HepG2 (cell line): ENCODE measurements at regions not wholly inside any gene's neighbourhood (a gene's known extent, or its start where the extent isn't known, plus 50 kb on each side); places are given as distances from the start of the nearest gene placed in this dataset.
A peak's percentile ranks its signal among the peaks of the same experiment; 100 is the strongest.

Experiments
- ATAC-seq: fragments of 200-7000 bp; cut with Tn5 transposase; 3 replicates; pipeline ENCODE4 v1.9.1; 2020; ENCODE audit warnings: mild to moderate bottlenecking, moderate library complexity
- BruUV-seq: library from RNA; stranded (reverse); fragments of 400-500 nt; replicated peaks from 2 replicates; lab custom pipeline; 2021; lab: Mats Ljungman, UMichigan
- CTCF ChIA-PET: fragments of 300-600 bp; formaldehyde crosslinking; extraction: SDS; loops from one replicate; lab custom pipeline; 2021; ENCODE audit warnings: low total read pairs, inconsistent platforms, low intra/inter-chr PET ratio; lab: Yijun Ruan, JAX
- POLR2A ChIA-PET: fragments of 350-600 bp; sonication (Branson Sonifier 250); formaldehyde crosslinking; loops from one replicate; lab custom pipeline; 2020; ENCODE audit warnings: antibody characterized with exemption, inconsistent platforms; lab: Yijun Ruan, JAX
- DNase-seq: peaks from one replicate; pipeline ENCODE4 v3.0.0-alpha.2; 2015; ENCODE audit warnings: low spot score
- FAIRE-seq: peaks from 3 replicates; lab custom pipeline; 2011; peaks lifted over from hg19 to GRCh38; lab: Jason Lieb, UNC
- H2AFZ ChIP-seq: one replicate; pipeline ENCODE4 v1.6.1; 2011; ENCODE audit warnings: low read length, inconsistent platforms
- H3K27ac ChIP-seq: fragments of 300-600 bp; 3 replicates; pipeline ENCODE4 v1.8.0; 2011; ENCODE audit warnings: mixed run types, mild to moderate bottlenecking, mixed read lengths, low read length, inconsistent platforms; ENCODE audit not compliant: insufficient read depth; ENCODE audit errors: extremely low read length
- H3K27me3 ChIP-seq, 2 experiments: fragments of 200-600 bp in 1 of 2; 2 replicates in 1 of 2; 3 replicates in 1 of 2; pipeline versions ENCODE4 v1.6.0 to v1.8.0; 2011; ENCODE audit warnings: low read length in 2 of 2, mild to moderate bottlenecking in 2 of 2, moderate library complexity in 2 of 2, inconsistent platforms in 1 of 2; ENCODE audit not compliant: insufficient read depth in 2 of 2, control insufficient read depth in 1 of 2
- H3K36me3 ChIP-seq, 2 experiments: fragments of 200-600 bp in 1 of 2; replicated peaks in 1 of 2; 2 replicates in 1 of 2; 3 replicates in 1 of 2; pipeline versions ENCODE4 v1.5.1 to v1.8.0; 2011; ENCODE audit warnings: low read length in 2 of 2, inconsistent platforms in 1 of 2; ENCODE audit not compliant: insufficient read depth in 2 of 2, control insufficient read depth in 1 of 2
- H3K4me1 ChIP-seq: 2 replicates; pipeline ENCODE4 v1.5.1; 2012; ENCODE audit warnings: low read length, inconsistent platforms; ENCODE audit not compliant: insufficient read depth
- H3K4me2 ChIP-seq: 2 replicates; pipeline ENCODE4 v1.6.0; 2011; ENCODE audit warnings: low read depth, low read length, inconsistent platforms
- H3K4me3 ChIP-seq, 3 experiments: fragments of 200-600 bp in 1 of 3; sonication (generic), shearing (Covaris generic) in 1 of 3; replicated peaks in 1 of 3; 2 replicates each; pipeline ENCODE4 v1.5.1; 2011 to 2016; ENCODE audit warnings: low read length in 3 of 3, inconsistent platforms in 2 of 3, low read depth in 2 of 3, mild to moderate bottlenecking in 2 of 3, control low read depth in 1 of 3, mixed read lengths in 1 of 3; ENCODE audit not compliant: insufficient read depth in 1 of 3
- H3K79me2 ChIP-seq: one replicate; pipeline ENCODE4 v1.6.1; 2011; ENCODE audit warnings: low read length, inconsistent platforms; ENCODE audit not compliant: insufficient read depth
- H3K9ac ChIP-seq: 2 replicates; pipeline ENCODE4 v1.6.0; 2011; ENCODE audit warnings: mild to moderate bottlenecking, low read depth, low read length, inconsistent platforms; ENCODE audit not compliant: insufficient read depth
- H3K9me3 ChIP-seq: 2 replicates; pipeline ENCODE4 v1.5.1; 2012; ENCODE audit warnings: mild to moderate bottlenecking, low read length
- H4K20me1 ChIP-seq: 2 replicates; pipeline ENCODE4 v1.6.0; 2011; ENCODE audit warnings: inconsistent platforms, mild to moderate bottlenecking, low read length, moderate library complexity; ENCODE audit not compliant: insufficient read depth
- ADNP ChIP-seq: sonication (generic); formaldehyde crosslinking; IDR thresholded peaks from 2 replicates; pipeline ENCODE4 v1.4.0; 2020; ENCODE audit warnings: missing genetic modification reagents
- CTCF ChIP-seq: sonication (generic); formaldehyde crosslinking; IDR thresholded peaks from 2 replicates; pipeline ENCODE4 v1.5.0; 2020; ENCODE audit warnings: mild to moderate bottlenecking, missing genetic modification reagents, moderate library complexity
- MAFK ChIP-seq, 2 experiments: IDR thresholded peaks in 1 of 2; conservative IDR thresholded peaks in 1 of 2; 2 replicates each; pipeline ENCODE4 v1.6.1; 2011; ENCODE audit warnings: improper control_type of control experiment in 2 of 2, low read length in 2 of 2
- MIXL1 ChIP-seq: IDR thresholded peaks from 2 replicates; pipeline ENCODE4 v1.6.1; 2016
- RAD21 ChIP-seq: fragments of 450-650 bp; formaldehyde crosslinking; IDR thresholded peaks from 2 replicates; pipeline ENCODE4 v1.5.0; 2020; ENCODE audit warnings: mild to moderate bottlenecking
- SMC3 ChIP-seq: IDR thresholded peaks from 2 replicates; pipeline ENCODE4 v1.6.1; 2011; ENCODE audit warnings: low read length, improper control_type of control experiment
- STAG1 ChIP-seq: sonication (generic); formaldehyde crosslinking; IDR thresholded peaks from 2 replicates; pipeline ENCODE4 v1.4.0; 2020; ENCODE audit warnings: missing genetic modification reagents
- WGBS: methylation state at CpG from one replicate; pipeline ENCODE4 v1.1.6; 2017; ENCODE audit warnings: low lambda C conversion rate; 5-methylcytosine and 5-hydroxymethylcytosine counted together
- in situ Hi-C: cut with HindIII; loops from 2 replicates; pipeline ENCODE4 v1.10.0; 2017; ENCODE audit warnings: low pct_unique_long_range_greater_than_20kb; ENCODE audit not compliant: extremely low pct_ligation_motif_present
- intact Hi-C: fragments of 100-400 bp; cut with micrococcal nuclease; formaldehyde crosslinking; loops from one replicate; pipeline ENCODE4 v1.10.0; 2022; ENCODE audit not compliant: unreplicated experiment
- TF ChIP-seq, protein P1 (sequence below): sonication (generic); formaldehyde crosslinking; IDR thresholded peaks from 2 replicates; pipeline ENCODE4 v1.5.0; 2020; ENCODE audit warnings: missing genetic modification reagents

DNA sequence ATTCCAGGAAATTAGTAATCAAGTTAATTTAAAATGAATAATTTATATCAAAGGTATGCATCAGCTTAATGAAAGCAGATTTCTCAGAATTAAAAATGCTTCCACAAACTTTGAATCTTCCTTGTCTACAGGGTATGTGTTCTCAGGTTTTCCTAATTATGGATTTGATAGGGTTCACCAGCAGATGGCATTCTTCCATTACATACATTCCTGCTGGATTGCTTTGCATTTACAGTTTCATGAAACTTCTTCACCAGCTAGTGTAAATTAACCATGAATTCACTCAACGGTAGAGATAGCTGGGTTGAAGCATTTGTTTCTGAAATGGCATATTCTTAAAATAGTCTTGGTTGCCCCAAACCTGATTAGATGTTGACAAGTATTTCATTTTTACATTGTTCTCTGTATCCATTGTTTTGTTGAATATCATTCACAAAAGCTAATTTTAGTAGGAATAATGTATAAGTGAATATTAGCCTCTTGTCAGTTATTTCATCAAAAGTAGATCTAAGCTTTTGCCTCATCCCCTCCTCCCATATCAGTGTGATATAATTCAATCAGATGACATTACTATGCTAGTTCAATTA is 68.7 kb upstream of the WDR41 start:
- Histone ChIP-seq H3K4me1 (no peaks in the 10 kb centered on the region), H3K36me3 (no peaks in the 10 kb centered on the region), H3K4me3 (no peak overlapping the region), H3K27me3 (no peaks in the 10 kb centered on the region), H3K9me3 (no peaks in the 10 kb centered on the region), H2AFZ (no peak overlapping the region), H3K27ac (no peak overlapping the region), H3K4me2 (no peak overlapping the region), H3K79me2 (no peaks in the 10 kb centered on the region), H3K9ac (no peak overlapping the region), H4K20me1 (no peaks in the 10 kb centered on the region)
- no TSS peak for BruUV-seq
- DNase-seq (peak; percentile 35), ATAC-seq (no peak; the same call in 2 of the 3 replicates), FAIRE-seq (peak; percentile 82)
- intact Hi-C loops = loop anchor here (1.0 to 5.0 kb wide), 3 partner anchors 427 to 602 kb away; no protein-coding TSS in a partner anchor
- 4% methylated on average over 1 of the region's 1 CpG for WGBS
- in situ Hi-C loops = loop anchor here (25.0 kb wide), 1 partner anchor 427 kb away; no protein-coding TSS in a partner anchor
- TF ChIP-seq RAD21 (CRISPR knock-in tag) = 0 out of 2 replicates have a peak, but pooled peaks have one; percentile 33
- TF ChIP-seq, protein P1, sequence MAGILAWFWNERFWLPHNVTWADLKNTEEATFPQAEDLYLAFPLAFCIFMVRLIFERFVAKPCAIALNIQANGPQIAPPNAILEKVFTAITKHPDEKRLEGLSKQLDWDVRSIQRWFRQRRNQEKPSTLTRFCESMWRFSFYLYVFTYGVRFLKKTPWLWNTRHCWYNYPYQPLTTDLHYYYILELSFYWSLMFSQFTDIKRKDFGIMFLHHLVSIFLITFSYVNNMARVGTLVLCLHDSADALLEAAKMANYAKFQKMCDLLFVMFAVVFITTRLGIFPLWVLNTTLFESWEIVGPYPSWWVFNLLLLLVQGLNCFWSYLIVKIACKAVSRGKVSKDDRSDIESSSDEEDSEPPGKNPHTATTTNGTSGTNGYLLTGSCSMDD (CRISPR knock-in tag) = no peak
- peak; percentile 81 for TF ChIP-seq STAG1 (CRISPR knock-in tag)
- peak; percentile 69; the same call in 1 of the 2 replicates for TF ChIP-seq MIXL1 (CRISPR knock-in tag)
- TF ChIP-seq CTCF (CRISPR knock-in tag) = peak; percentile 73
- peak; percentile 44; the same call in 1 of the 2 replicates for TF ChIP-seq SMC3
- no peak for TF ChIP-seq ADNP (CRISPR knock-in tag)
- TF ChIP-seq MAFK (conservative IDR thresholded peaks at IDR 0.05 in 1 of 2, IDR thresholded peaks at IDR 0.05 in 1 of 2; ENCODE audit: low read length in 2 of 2) = no peak
- POLR2A ChIA-PET = no interaction called here
- CTCF ChIA-PET = interaction anchor here (0.8 to 1.3 kb wide), 2 partner anchors 447 to 448 kb away, joined by 3 read pairs; no protein-coding TSS in a partner anchor
